ENCODE measurements at regions not wholly inside any gene's neighbourhood (a gene's known extent, or its start where the extent isn't known, plus 50 kb on each side); places are given as distances from the start of the nearest gene placed in this dataset.

DNA sequence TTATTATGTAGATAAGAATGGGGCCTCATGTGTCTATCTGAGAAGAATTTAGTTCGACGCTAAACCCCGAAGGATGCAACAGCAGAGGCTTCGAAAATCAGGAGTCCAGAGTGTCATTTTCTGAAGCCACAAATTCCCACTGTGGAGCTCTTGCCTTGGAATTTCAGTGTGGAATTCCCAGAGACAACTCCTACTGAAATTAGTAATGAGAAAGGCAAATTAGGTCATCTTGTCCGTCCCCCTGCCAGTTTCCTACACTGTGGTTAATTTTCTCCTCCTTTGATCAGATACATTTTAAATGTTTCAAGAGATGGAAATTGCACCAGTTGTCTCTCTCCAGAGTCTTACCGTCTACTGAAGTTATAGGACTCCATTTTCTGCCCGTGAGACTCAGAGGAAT is 633.6 kb downstream of the BNC2 start:
- H3K4me1 ChIP-seq, result no peaks in the 10 kb centered on the region
- ATAC-seq (peak; percentile 28), DNase-seq (no peak)
- H3K27me3 ChIP-seq, result no peaks in the 10 kb centered on the region
- TF ChIP-seq, protein P1, sequence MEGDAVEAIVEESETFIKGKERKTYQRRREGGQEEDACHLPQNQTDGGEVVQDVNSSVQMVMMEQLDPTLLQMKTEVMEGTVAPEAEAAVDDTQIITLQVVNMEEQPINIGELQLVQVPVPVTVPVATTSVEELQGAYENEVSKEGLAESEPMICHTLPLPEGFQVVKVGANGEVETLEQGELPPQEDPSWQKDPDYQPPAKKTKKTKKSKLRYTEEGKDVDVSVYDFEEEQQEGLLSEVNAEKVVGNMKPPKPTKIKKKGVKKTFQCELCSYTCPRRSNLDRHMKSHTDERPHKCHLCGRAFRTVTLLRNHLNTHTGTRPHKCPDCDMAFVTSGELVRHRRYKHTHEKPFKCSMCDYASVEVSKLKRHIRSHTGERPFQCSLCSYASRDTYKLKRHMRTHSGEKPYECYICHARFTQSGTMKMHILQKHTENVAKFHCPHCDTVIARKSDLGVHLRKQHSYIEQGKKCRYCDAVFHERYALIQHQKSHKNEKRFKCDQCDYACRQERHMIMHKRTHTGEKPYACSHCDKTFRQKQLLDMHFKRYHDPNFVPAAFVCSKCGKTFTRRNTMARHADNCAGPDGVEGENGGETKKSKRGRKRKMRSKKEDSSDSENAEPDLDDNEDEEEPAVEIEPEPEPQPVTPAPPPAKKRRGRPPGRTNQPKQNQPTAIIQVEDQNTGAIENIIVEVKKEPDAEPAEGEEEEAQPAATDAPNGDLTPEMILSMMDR (IDR thresholded peaks at IDR 0.05), result no peak
- no peaks in the 10 kb centered on the region for H3K36me3 ChIP-seq
- H3K4me3 ChIP-seq, result no peak overlapping the region
- H3K9me3 ChIP-seq, result peaks cover 0 to 16% of the 10 kb centered on the region in 2 donors
- intact Hi-C loops (cut with DNase I), result no loop called here
- H3K27ac ChIP-seq, result no peak overlapping the region

DNA sequence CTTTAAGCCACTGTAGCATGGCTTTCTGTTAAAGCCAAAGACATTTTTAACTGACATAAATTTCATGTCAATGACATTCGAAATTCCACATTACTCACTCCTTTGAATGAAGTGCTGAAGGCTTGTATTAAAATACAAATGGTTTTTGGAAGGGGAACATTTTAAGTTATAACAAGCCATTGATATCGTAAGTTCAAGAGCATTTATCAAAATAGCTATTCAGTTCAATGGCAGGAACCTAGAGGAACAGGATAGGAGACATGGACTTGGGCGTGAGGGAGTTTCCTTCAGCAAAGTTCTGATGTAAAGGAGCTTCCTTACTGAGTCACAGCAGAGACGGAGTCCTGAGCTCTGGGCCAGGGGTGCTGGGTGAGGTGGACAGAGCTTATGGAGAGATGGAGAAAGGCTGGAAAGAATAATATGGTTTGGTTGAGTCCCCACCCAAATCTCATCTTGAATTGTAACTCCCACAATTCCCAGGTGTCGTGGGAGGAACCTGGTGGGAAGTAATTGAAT is 631.8 kb downstream of the BNC2 start:
- TF ChIP-seq, protein P1 (IDR thresholded peaks at IDR 0.05), result no peak

DNA sequence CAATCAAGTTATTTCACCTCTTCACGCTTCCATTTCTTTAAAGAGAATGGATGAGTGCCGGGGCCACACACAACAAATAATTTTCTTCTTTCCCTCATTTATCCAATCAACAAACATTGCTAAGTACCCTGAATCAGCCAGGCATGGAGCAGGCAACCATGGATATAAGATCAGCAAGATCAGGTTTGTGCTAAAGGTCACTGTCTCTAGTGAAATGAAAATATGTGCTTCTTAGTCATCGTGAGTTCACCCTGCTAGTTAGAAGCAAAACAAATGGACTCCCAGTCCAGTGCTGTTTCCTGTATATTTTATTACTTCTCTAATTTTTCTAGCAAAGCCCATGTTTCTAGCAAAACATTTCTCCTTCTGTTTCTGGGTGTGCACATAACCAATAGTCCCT is 629.2 kb downstream of the BNC2 start:
- ATAC-seq, result no peak
- intact Hi-C loops (cut with DNase I), result no loop called here
- Histone ChIP-seq H3K27ac (no peak overlapping the region), H3K9me3 (no peaks in the 10 kb centered on the region), H3K27me3 (no peaks in the 10 kb centered on the region), H3K4me3 (no peak overlapping the region), H3K4me1 (no peaks in the 10 kb centered on the region), H3K36me3 (no peaks in the 10 kb centered on the region)
- DNase-seq, result no peak
- TF ChIP-seq, protein P1 (IDR thresholded peaks at IDR 0.05), result no peak

More for the DNA sequence above, 631.8 kb downstream of the BNC2 start:
- no peak for DNase-seq
- H3K9me3 ChIP-seq, result peaks cover 0 to 13% of the 10 kb centered on the region in 2 donors
- no peak overlapping the region for H3K4me3 ChIP-seq
- no peaks in the 10 kb centered on the region for H3K36me3 ChIP-seq
- no peaks in the 10 kb centered on the region for H3K4me1 ChIP-seq
- intact Hi-C loops (cut with DNase I), result no loop called here
- no peak overlapping the region for H3K27ac ChIP-seq
- H3K27me3 ChIP-seq, result no peaks in the 10 kb centered on the region
- no peak for ATAC-seq

- Histone ChIP-seq H3K27me3 (no peaks in the 10 kb centered on the region), H3K27ac (no peak overlapping the region), H3K9me3 (no peaks in the 10 kb centered on the region), H3K4me3 (no peak overlapping the region), H3K4me1 (no peaks in the 10 kb centered on the region), H3K36me3 (no peaks in the 10 kb centered on the region)
- intact Hi-C loops (cut with DNase I), result no loop called here
- TF ChIP-seq, protein P1 (IDR thresholded peaks at IDR 0.05), result no peak
- no peak for ATAC-seq
- DNase-seq, result no peak
Observed at GRCh38 chr9:16243798-16244197, 626.7 kb downstream of the BNC2 start.

DNA sequence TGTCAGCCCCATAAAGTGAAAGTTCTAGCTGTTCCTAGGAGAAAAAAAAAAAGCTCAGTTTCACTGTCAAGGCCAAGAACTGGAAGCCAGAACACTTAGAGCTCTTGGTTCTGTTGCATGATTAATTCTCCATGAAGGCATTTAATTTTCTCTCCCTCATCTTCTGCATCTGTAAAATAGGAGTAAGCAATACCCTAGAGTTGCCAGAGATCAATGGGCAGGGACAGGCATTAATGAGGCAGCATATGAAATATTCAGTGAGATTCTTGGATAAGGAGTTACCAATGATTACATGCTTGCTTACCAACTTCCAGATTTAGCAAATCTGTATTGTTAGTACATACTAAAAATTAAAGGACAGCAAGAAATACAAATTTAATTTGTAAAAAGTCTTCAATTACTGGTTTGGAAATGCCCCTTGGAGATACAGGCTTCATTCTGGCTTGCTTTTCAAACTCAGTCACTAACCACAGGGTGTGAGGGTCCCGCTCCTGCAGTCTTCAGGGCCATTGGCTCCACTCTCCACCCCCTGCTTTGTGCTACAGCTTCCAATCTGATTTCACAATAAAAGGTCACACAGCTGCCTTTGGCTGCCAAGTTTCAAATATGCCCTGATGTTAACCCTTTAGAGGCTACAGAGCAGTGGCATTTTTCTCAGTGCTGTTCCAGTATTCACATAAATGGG is 624.6 kb downstream of the BNC2 start:
- no peaks in the 10 kb centered on the region for H3K4me1 ChIP-seq
- intact Hi-C loops (cut with DNase I), result no loop called here
- TF ChIP-seq, protein P1 (IDR thresholded peaks at IDR 0.05), result no peak
- no peak for DNase-seq
- no peak overlapping the region for H3K4me3 ChIP-seq
- H3K27me3 ChIP-seq, result no peaks in the 10 kb centered on the region
- peak overlapping the region in 1 of 2 donors; percentile 19 for H3K27ac ChIP-seq
- no peaks in the 10 kb centered on the region for H3K9me3 ChIP-seq
- peak; percentile 59 for ATAC-seq
- H3K36me3 ChIP-seq, result no peaks in the 10 kb centered on the region

All from left lung (tissue), 4 donors.